ENCODE measurements at regions not wholly inside any gene's neighbourhood (a gene's known extent, or its start where the extent isn't known, plus 50 kb on each side); places are given as distances from the start of the nearest gene placed in this dataset.

GRCh38 chr2:104164721-104165252, 689.1 kb upstream of the POU3F3 start:
- no peak for DNase-seq

- no peak for DNase-seq
Measured at GRCh38 chr2:104177179-104177578, 676.7 kb upstream of the POU3F3 start.

- DNase-seq: no peak
Measured at GRCh38 chr2:104179644-104180043, 674.3 kb upstream of the POU3F3 start.

- DNase-seq: no peak
Measured at GRCh38 chr2:104200533-104201168, 653.3 kb upstream of the POU3F3 start.

GRCh38 chr2:104213758-104214157, 640.2 kb upstream of the POU3F3 start:
- no peak for DNase-seq

GRCh38 chr2:104215269-104216161, 638.4 kb upstream of the POU3F3 start:
- DNase-seq: no peak

DNA sequence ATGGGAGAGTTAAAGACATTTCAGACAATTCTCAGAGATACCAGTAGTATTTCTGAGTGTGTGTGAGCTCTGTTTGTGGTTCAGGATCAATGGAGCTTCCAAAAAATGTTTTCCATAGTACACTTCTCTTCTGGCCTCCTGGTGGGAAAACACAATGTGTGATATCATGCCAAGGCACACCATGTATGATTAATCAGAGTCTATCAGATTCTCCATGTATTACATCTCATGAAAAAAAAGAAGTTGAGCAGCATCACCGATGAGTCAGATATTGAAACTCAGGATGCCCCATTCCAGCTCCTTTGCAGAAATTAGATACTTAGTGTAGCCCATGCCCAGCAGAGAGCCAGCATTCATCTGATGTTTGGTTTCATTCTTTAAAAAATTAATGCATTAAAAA, 620.3 kb upstream of the POU3F3 start:
- no peak for DNase-seq

DNA sequence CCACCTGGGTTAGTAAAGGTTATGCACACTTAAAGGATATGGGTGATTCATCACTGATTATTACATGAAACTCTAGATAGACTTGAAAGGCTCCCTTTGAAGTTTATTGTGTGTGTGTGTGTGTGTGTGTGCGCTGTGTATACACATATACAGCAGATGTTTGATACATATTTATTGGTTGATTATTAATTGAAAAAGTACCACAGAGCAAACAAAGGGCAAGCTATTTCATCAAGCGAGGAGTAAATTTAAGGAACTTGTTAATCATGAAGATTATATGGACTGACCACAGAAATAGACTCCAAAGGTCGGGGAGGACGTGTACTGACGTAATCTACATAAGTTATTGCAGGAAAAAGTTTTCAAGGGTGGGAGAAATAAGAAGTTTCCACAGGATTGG, 617.4 kb upstream of the POU3F3 start:
- no peak for DNase-seq

- DNase-seq: no peak
Measured at GRCh38 chr2:104240984-104241383, 612.9 kb upstream of the POU3F3 start.

GRCh38 chr2:104249629-104250028, 604.3 kb upstream of the POU3F3 start:
- DNase-seq: no peak

DNA sequence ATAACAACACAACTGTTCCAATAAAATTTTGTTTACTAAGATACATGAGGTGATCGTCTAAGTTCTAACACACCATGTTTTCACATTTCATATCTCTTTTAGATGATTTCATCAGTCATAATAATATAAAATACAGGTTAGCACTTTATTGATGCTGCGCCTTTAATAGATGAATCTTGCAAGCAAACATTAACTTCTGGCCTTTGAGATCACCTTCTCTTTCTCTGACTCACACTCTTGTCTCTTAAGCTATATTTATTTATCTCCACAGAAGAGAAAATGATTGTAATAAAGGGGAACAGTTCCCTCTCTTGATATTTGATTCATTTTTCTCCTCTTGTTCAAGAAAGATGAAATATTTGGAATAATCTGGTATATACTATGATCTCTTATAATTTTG, 603.3 kb upstream of the POU3F3 start:
- DNase-seq: no peak

GRCh38 chr2:104254017-104254416, 599.9 kb upstream of the POU3F3 start:
- no peak for DNase-seq

DNA sequence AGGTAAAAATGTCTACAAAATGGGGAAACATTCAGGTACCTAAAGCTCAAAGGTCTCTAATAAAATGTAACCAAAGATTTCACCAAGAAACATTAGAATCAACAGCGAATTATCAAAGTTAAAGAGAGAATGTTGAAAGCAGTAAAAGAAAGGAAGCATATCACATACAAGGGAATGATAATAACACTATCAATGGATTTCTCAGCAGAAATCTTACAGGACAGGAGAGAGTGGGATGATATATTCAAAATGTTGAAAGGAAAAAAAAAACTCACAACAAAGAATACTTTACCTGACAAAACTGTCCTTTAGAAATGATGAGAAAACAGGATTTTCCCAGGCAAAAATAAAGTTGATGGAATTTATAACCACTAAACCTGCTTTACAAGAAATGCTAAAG, 591.2 kb upstream of the POU3F3 start:
- DNase-seq: no peak

- DNase-seq: no peak
Measured at GRCh38 chr2:104279646-104280045, 574.3 kb upstream of the POU3F3 start.

- no peak for DNase-seq
Measured at GRCh38 chr2:104280216-104280615, 573.7 kb upstream of the POU3F3 start.

DNA sequence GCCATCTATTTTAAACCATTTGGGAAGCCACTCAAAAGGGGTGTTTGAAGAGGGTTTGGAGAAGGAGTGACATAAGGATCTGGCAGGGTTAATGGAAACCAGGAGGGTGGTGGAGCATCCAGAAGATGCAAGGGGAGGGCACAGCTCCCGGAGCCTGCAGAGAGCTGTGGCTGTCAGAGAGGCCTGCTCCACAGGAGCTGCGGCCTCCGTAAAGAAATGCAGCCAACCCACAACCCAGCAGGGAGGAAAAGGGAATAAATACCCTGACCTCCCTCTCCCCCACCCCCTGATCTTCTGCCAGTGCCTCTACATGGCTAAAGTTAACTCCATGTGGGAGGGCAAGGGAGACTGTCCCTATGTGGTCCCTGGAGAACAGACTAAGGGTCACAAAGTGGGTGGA, 567.1 kb upstream of the POU3F3 start:
- no peak for DNase-seq

DNA sequence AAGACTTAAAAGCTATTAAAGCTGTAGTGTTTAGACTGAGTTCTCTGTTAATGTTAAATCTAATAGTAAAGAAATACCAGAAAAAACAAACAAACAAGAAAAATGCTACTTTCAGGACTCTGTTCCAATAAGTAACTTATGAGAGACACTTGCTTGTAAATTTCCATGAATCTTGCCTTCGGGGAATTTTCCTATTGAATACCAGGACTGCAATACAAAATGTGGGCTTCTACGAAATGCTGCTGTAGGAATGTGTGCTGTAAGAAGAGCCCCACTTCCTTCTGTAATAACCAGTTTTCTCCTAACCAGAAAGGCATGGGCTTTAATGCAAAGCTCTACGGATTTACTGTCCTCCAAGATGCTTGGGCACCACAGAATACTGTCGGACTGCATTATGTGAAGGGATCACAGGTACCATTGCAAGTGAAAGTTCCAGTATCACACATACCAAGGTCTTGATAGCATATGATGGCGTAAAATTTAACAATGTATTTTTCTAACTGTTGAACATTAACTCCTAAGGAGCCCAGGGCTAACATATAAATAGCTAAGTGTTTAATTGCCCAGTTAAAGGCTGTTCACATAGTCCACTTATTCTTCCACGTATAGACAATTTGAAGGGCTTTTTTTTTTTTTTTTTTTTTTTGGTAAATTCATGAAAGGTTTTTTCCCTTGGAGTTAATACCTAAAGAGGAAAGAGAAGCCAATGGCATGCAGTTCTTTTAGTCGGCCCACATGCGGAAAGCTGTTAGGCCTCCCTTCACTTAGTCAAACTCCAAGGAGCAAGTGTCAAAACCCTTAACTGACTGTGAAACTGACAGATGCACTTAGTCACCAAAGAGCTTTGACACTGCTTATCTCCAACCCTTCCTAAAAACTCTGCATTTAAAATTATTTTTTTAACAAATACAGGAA, 564.0 kb upstream of the POU3F3 start:
- DNase-seq: no peak

DNA sequence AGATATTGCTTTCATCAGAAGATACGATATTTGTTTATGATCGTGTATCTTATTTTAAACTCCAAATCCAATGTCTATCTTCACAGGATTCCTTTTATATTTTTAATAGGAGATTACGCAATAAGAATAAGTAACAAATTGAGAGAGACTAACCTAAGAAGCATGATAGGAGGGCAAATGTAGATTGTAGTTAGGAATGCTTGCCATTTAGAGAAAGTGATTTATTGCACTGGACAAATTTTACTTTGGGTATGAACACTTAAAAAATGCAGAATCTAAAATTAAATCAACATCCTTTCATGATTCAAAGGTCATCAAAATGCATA, 563.4 kb upstream of the POU3F3 start:
- no peak for DNase-seq

DNA sequence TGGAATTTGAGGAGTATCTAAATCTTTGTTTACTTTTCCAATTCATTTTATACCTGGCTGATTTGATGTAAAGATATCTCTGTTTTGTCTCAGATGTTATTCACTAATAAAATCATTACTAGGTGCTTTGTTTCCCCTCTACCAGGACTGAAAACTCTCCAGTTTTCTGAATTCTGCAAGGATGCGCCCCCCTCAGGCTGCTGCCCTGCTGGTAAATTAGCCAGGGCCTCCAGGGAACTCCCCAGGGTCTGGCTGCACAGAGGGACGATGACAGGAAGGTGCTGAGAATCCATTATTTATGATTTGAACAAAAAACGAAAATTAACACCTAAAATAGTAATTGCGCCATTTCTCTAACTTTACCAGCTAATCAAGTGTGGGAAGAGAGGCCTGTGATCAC, 541.2 kb upstream of the POU3F3 start:
- DNase-seq: no peak

DNA sequence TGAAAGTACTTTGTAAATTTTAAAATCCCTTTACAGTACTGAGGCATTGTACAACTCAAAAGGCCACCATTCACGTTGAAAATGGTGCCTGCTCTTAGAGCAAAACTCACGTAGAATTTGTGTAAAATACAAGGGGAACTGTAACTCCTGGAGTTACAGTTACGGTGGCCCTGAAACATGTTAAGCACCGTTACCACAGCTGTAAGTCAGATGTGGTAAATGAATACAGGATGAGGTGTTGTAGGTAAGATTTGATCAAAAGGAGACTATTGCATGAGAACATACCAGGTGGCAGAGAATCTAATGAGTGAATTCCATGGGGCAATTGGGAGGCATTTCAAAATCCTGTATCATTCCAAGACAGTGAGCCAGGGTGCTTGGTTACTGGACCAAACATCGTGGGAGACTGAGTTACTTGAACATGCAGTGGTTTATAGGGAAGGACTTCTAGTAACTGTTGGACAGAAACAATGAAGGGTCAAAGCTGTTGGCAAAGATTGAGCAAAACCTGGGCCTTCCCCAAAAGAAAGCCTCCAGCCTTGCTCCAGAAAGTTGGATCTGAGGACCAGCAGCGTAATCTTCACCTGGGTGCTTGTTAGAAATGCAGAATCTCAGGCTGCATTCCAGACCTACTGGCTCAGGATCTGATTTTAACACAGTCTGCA, 535.8 kb upstream of the POU3F3 start:
- DNase-seq: no peak

- DNase-seq: no peak
Measured at GRCh38 chr2:104321116-104321795, 532.7 kb upstream of the POU3F3 start.

DNA sequence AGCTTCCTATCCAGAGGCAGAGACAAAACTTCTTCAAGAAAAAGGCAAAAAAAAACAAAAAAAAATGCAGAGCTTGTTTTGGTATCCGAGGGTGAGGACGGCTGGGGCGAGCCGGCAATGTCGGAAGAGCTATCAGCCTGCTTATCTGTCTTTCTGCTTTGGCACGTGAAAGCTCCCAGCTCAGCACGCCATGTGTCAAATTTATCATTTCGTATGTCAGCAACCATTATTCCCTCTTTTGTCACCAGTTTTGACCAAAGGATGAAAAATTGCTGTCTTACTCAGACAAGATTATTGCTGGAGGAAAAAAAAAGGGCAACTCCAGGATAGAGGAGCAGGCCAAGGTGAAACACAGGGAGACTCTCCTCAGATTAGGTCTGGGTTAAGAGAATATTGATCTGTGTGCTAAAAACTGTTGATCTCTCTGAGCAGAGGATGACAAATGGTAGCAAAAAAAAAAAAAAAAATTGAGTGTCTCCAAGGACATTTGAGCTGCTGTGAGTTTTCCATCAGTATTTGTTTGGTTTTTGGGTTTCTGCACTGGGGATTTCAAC, 532.0 kb upstream of the POU3F3 start:
- DNase-seq: no peak

All from NK-92 treated with Interleukin-12 subunit alpha and Interleukin-12 subunit beta, amount 100 ng/mL, for 24 hours (cell line).